H1 (cell line): ENCODE measurements at regions not wholly inside any gene's neighbourhood (a gene's known extent, or its start where the extent isn't known, plus 50 kb on each side); places are given as distances from the start of the nearest gene placed in this dataset.

ENCODE experiments used
- CTCF ChIA-PET: fragments of 300-600 bp; sonication (Branson Sonifier 250); formaldehyde crosslinking; loops from one replicate; lab custom pipeline; 2021; ENCODE audit not compliant: partially characterized antibody; lab: Charles Lee
- POLR2A ChIA-PET: fragments of 300-600 bp; sonication (Branson Sonifier 250); formaldehyde crosslinking; loops from one replicate; lab custom pipeline; 2021; ENCODE audit warnings: inconsistent platforms; ENCODE audit not compliant: partially characterized antibody; lab: Charles Lee
- DNase-seq, 2 experiments: peaks; one replicate each; pipeline versions ENCODE4 v3.0.0 to v3.0.0-alpha.2; 2010 to 2022; ENCODE audit warnings: low spot score in 2 of 2, low read depth in 1 of 2, mixed read lengths in 1 of 2
- FAIRE-seq: peaks from 2 replicates; lab custom pipeline; 2011; peaks lifted over from hg19 to GRCh38; lab: Jason Lieb, UNC
- H2AFZ ChIP-seq: 2 replicates; pipeline ENCODE4 v1.8.1; 2012; ENCODE audit warnings: low read length, inconsistent platforms
- H2AK5ac ChIP-seq: 2 replicates; pipeline ENCODE4 v1.6.1; 2013; ENCODE audit warnings: low read depth, low read length
- H2BK120ac ChIP-seq: replicated peaks from 2 replicates; pipeline ENCODE3; 2013; ENCODE audit warnings: low read depth, low read length, inconsistent platforms
- H2BK12ac ChIP-seq: 2 replicates; pipeline ENCODE4 v1.6.1; 2013; ENCODE audit warnings: low read depth, low read length
- H2BK15ac ChIP-seq: 2 replicates; pipeline ENCODE4 v1.6.1; 2013; ENCODE audit warnings: low read length
- H2BK20ac ChIP-seq: 2 replicates; pipeline ENCODE4 v1.6.1; 2013; ENCODE audit warnings: low read length
- H2BK5ac ChIP-seq: 2 replicates; pipeline ENCODE4 v1.6.1; 2013; ENCODE audit warnings: low read depth, low read length
- H3K14ac ChIP-seq: 2 replicates; pipeline ENCODE4 v1.6.1; 2013; ENCODE audit warnings: inconsistent platforms; ENCODE audit not compliant: insufficient read length
- H3K18ac ChIP-seq: 2 replicates; pipeline ENCODE4 v1.6.1; 2013; ENCODE audit warnings: low read length; ENCODE audit errors: extremely low read depth
- H3K23ac ChIP-seq: 2 replicates; pipeline ENCODE4 v1.6.1; 2013; ENCODE audit warnings: inconsistent platforms; ENCODE audit not compliant: insufficient read length
- H3K23me2 ChIP-seq: 2 replicates; pipeline ENCODE4 v1.6.1; 2013; ENCODE audit warnings: low read depth, low read length
- H3K27ac ChIP-seq: 2 replicates; pipeline ENCODE4 v1.6.1; 2011; ENCODE audit warnings: low read depth, low read length, inconsistent platforms
- H3K27me3 ChIP-seq, 4 experiments: replicated peaks in 1 of 4; 1 replicate in 1 of 4; 2 replicates in 3 of 4; pipeline versions ENCODE4 v1.6.1 to v1.8.1; 2011 to 2013; ENCODE audit warnings: low read length in 3 of 4, mild to moderate bottlenecking in 3 of 4, inconsistent platforms in 2 of 4, mixed read lengths in 2 of 4, moderate library complexity in 1 of 4; ENCODE audit not compliant: control insufficient read depth in 3 of 4, insufficient read depth in 3 of 4; ENCODE audit errors: extremely low read depth in 1 of 4
- H3K36me3 ChIP-seq, 4 experiments: 2 replicates each; pipeline versions ENCODE4 v1.6.1 to v1.8.1; 2011 to 2013; ENCODE audit warnings: mild to moderate bottlenecking in 4 of 4, low read length in 3 of 4, moderate library complexity in 2 of 4, control low read depth in 1 of 4, inconsistent platforms in 1 of 4; ENCODE audit not compliant: insufficient read depth in 4 of 4, control insufficient read depth in 2 of 4
- H3K4ac ChIP-seq: replicated peaks from 2 replicates; pipeline ENCODE3; 2013; ENCODE audit warnings: low read length, low read depth, mixed read lengths, inconsistent platforms; ENCODE audit not compliant: insufficient read length
- H3K4me1 ChIP-seq, 4 experiments: replicated peaks in 1 of 4; 1 replicate in 1 of 4; 2 replicates in 3 of 4; pipeline versions ENCODE4 v1.6.1 to v1.8.1; 2011 to 2013; ENCODE audit warnings: low read length in 3 of 4, inconsistent platforms in 2 of 4, mixed read lengths in 1 of 4; ENCODE audit not compliant: insufficient read depth in 4 of 4, control insufficient read depth in 3 of 4
- H3K4me2 ChIP-seq, 2 experiments: 2 replicates each; pipeline versions ENCODE4 v1.6.1 to v1.8.1; 2011 to 2013; ENCODE audit warnings: low read depth in 2 of 2, low read length in 2 of 2, control low read depth in 1 of 2, inconsistent platforms in 1 of 2, mild to moderate bottlenecking in 1 of 2; ENCODE audit not compliant: insufficient read depth in 1 of 2
- H3K4me3 ChIP-seq, 4 experiments: fragments of 200-600, 300-600 bp in 1 of 4; sonication (generic), shearing (Covaris generic), sonication (Bioruptor Twin) in 1 of 4; 2 replicates each; pipeline versions ENCODE4 v1.5.1 to v1.8.1; 2011 to 2016; ENCODE audit warnings: low read length in 4 of 4, low read depth in 3 of 4, control low read depth in 2 of 4, inconsistent platforms in 2 of 4, mild to moderate bottlenecking in 2 of 4, mixed read lengths in 1 of 4, moderate library complexity in 1 of 4; ENCODE audit not compliant: insufficient read depth in 2 of 4; ENCODE audit errors: extremely low read depth in 1 of 4
- H3K56ac ChIP-seq: replicated peaks from 2 replicates; pipeline ENCODE3; 2013; ENCODE audit warnings: low read depth, mild to moderate bottlenecking, mixed read lengths, low read length, inconsistent platforms; ENCODE audit not compliant: insufficient read length
- H3K79me1 ChIP-seq: 2 replicates; pipeline ENCODE4 v1.6.1; 2013; ENCODE audit warnings: low read depth, low read length, control low read depth
- H3K79me2 ChIP-seq, 2 experiments: 2 replicates each; pipeline versions ENCODE4 v1.6.1 to v1.8.1; 2012 to 2013; ENCODE audit warnings: low read length in 2 of 2, mild to moderate bottlenecking in 2 of 2, inconsistent platforms in 1 of 2; ENCODE audit not compliant: insufficient read depth in 2 of 2, control insufficient read depth in 1 of 2
- H3K9ac ChIP-seq, 4 experiments: replicated peaks in 1 of 4; 1 replicate in 1 of 4; 2 replicates in 3 of 4; pipeline versions ENCODE4 v1.6.1 to v1.8.1; 2011 to 2013; ENCODE audit warnings: low read depth in 3 of 4, low read length in 3 of 4, control low read depth in 2 of 4, mild to moderate bottlenecking in 2 of 4, moderate library complexity in 2 of 4, inconsistent platforms in 1 of 4; ENCODE audit errors: extremely low read depth in 1 of 4
- H3K9me3 ChIP-seq, 2 experiments: 2 replicates each; pipeline versions ENCODE4 v1.6.1 to v1.8.1; 2012 to 2013; ENCODE audit warnings: mild to moderate bottlenecking in 2 of 2, moderate library complexity in 2 of 2, control low read depth in 1 of 2, inconsistent platforms in 1 of 2, low read depth in 1 of 2, low read length in 1 of 2, mixed read lengths in 1 of 2; ENCODE audit not compliant: insufficient read depth in 2 of 2
- H4K20me1 ChIP-seq, 2 experiments: replicated peaks in 1 of 2; 2 replicates each; pipeline versions ENCODE3 to v1.8.1; 2011 to 2013; ENCODE audit warnings: inconsistent platforms in 2 of 2, low read length in 2 of 2, mild to moderate bottlenecking in 1 of 2; ENCODE audit not compliant: insufficient read depth in 2 of 2, control insufficient read depth in 1 of 2
- H4K5ac ChIP-seq: 2 replicates; pipeline ENCODE4 v1.6.1; 2013; ENCODE audit warnings: low read length, low read depth, mixed read lengths, inconsistent platforms; ENCODE audit not compliant: insufficient read length
- H4K8ac ChIP-seq: 2 replicates; pipeline ENCODE4 v1.8.0; 2013; ENCODE audit warnings: mild to moderate bottlenecking, moderate library complexity, low read length, inconsistent platforms; ENCODE audit not compliant: insufficient read depth; ENCODE audit errors: extremely low read depth
- H4K91ac ChIP-seq: replicated peaks from 2 replicates; pipeline ENCODE3; 2013; ENCODE audit warnings: low read length, mixed read lengths, inconsistent platforms; ENCODE audit not compliant: insufficient read length
- BCL11A ChIP-seq, 2 experiments: IDR thresholded peaks; one replicate each; pipeline ENCODE4 v1.6.1; 2011; ENCODE audit warnings: low read depth in 2 of 2, low read length in 2 of 2, mild to moderate bottlenecking in 2 of 2
- CEBPB ChIP-seq: IDR thresholded peaks from 2 replicates; pipeline ENCODE4 v1.6.1; 2012; ENCODE audit warnings: low read depth, low read length
- EP300 ChIP-seq, 2 experiments: IDR thresholded peaks; 1 replicate in 1 of 2; 2 replicates in 1 of 2; pipeline ENCODE4 v1.6.1; 2011 to 2012; ENCODE audit warnings: low read depth in 2 of 2, low read length in 2 of 2, mild to moderate bottlenecking in 2 of 2, borderline replicate concordance in 1 of 2, inconsistent platforms in 1 of 2, moderate library complexity in 1 of 2
- NANOG ChIP-seq: IDR thresholded peaks from 2 replicates; pipeline ENCODE4 v1.6.1; 2011; ENCODE audit warnings: low read length, low read depth, mild to moderate bottlenecking, inconsistent platforms; ENCODE audit not compliant: insufficient read depth, poor library complexity, severe bottlenecking
- WGBS, 2 experiments: shearing (Covaris generic) in 1 of 2; methylation state at CpG; one replicate each; pipeline versions ENCODE4 v1.1.6 to v1.1.7; 2013 to 2015; ENCODE audit warnings: low lambda C conversion rate in 2 of 2, mixed read lengths in 2 of 2, inconsistent platforms in 1 of 2, low coverage in 1 of 2, missing lambda C conversion rate in 1 of 2; ENCODE audit not compliant: insufficient replicate concordance in 2 of 2, insufficient coverage in 1 of 2, insufficient read length in 1 of 2; ENCODE audit errors: extremely low coverage in 1 of 2, missing lambda C conversion rate in 1 of 2; 5-methylcytosine and 5-hydroxymethylcytosine counted together

DNA sequence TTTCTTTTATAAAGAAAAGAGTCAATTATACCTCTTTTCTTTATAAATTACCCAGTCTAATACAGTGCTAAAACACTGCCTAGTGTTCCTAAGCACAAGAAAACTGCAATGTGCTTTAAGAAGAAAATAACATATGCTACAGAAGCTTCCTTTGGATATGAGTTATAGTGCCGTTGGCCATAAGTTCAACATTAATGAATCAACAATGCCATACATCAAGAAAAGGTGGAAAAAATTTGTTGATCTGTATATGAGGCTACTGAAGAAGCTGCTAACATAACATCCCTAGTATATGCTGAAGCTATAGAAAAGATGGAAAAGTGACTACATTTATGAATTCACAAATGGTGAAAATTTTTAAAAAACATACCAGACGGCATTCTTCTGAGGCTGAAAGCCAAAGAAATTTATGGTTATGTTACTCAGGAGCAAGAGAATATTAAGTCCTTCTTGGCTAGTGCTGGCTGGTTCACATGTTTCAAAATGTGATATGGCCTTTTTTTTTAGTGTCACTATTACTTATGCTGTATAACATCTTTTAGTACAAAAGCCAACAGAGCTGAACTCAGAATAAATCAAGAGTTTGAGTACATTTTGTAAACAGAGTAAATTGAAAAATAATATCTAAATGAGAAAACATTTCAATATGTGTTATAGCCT, 743.2 kb upstream of the RGS18 start:
- no peak overlapping the region for H3K14ac ChIP-seq
- CTCF ChIA-PET = no interaction called here
- no peak overlapping the region for H3K4ac ChIP-seq
- H4K20me1 ChIP-seq = no peaks in the 10 kb centered on the region
- no peaks in the 10 kb centered on the region for H3K23me2 ChIP-seq
- no peak overlapping the region for H2BK120ac ChIP-seq
- H2AFZ ChIP-seq = no peak overlapping the region
- no peaks in the 10 kb centered on the region for H3K27me3 ChIP-seq
- H2BK15ac ChIP-seq = no peak overlapping the region
- POLR2A ChIA-PET = no interaction called here
- TF ChIP-seq BCL11A (IDR thresholded peaks at IDR 0.05; ENCODE audit: low read depth in 2 of 2, low read length in 2 of 2) (no peak), EP300 (IDR thresholded peaks at IDR 0.05; ENCODE audit: borderline replicate concordance in 1 of 2, low read depth in 2 of 2, low read length in 2 of 2) (no peak), NANOG (no peak), CEBPB (no peak)
- TF ChIP-seq, all 59 proteins: peak for 0
- no peak overlapping the region for H2BK20ac ChIP-seq
- H4K5ac ChIP-seq = no peak overlapping the region
- H3K4me3 ChIP-seq = no peak overlapping the region
- FAIRE-seq (no peak), DNase-seq (no peak)
- no peaks in the 10 kb centered on the region for H3K79me2 ChIP-seq
- no peak overlapping the region for H3K4me2 ChIP-seq
- H3K18ac ChIP-seq = no peak overlapping the region
- H3K36me3 ChIP-seq = no peaks in the 10 kb centered on the region
- H4K91ac ChIP-seq = no peak overlapping the region
- no peak overlapping the region for H3K56ac ChIP-seq
- H4K8ac ChIP-seq = no peak overlapping the region
- WGBS, 2 experiments = 93% methylated on average over 2 of the region's 2 CpGs; no CpG with 5 or more reads in 1 of the 2 experiments
- H3K9ac ChIP-seq = no peak overlapping the region
- no peak overlapping the region for H2BK5ac ChIP-seq
- no peaks in the 10 kb centered on the region for H3K79me1 ChIP-seq
- H3K23ac ChIP-seq = no peak overlapping the region
- no peaks in the 10 kb centered on the region for H3K4me1 ChIP-seq
- no peak overlapping the region for H2AK5ac ChIP-seq
- H3K27ac ChIP-seq = no peak overlapping the region
- no peaks in the 10 kb centered on the region for H3K9me3 ChIP-seq
- H2BK12ac ChIP-seq = no peak overlapping the region
